Prostate gland (tissue), 2 donors: ENCODE measurements at regions not wholly inside any gene's neighbourhood (a gene's known extent, or its start where the extent isn't known, plus 50 kb on each side); places are given as distances from the start of the nearest gene placed in this dataset.

Source experiments
- CTCF ChIP-seq, 4 experiments: fragments of 200-600 bp in 2 of 4; fragments of 450-650 bp in 2 of 4; sonication (generic) in 2 of 4; IDR thresholded peaks; 1 replicate in 3 of 4; 2 replicates in 1 of 4; pipeline ENCODE4 v1.5.1; 2016 to 2019; ENCODE audit warnings: antibody characterized with exemption in 4 of 4, mild to moderate bottlenecking in 2 of 4, moderate library complexity in 2 of 4
- POLR2A ChIP-seq: fragments of 450-650 bp; IDR thresholded peaks from one replicate; pipeline ENCODE4 v1.6.1; 2016; ENCODE audit warnings: antibody characterized with exemption, mild to moderate bottlenecking

- TF ChIP-seq CTCF (IDR thresholded peaks at IDR 0.05) = no peak
- TF ChIP-seq POLR2A = no peak
These were observed 294.0 kb downstream of the ZNF608 start for GRCh38 chr5:124452412-124452811.
